Kidney (tissue), 13 donors: ENCODE measurements at regions not wholly inside any gene's neighbourhood (a gene's known extent, or its start where the extent isn't known, plus 50 kb on each side); places are given as distances from the start of the nearest gene placed in this dataset.
"Not testable (repeated sequence)": the region's sequence is repeated elsewhere in the genome, so short reads cannot be mapped to it uniquely, and the experiment has no call there.

ENCODE experiments used
- DNase-seq, 5 donors: peaks; one replicate each; pipeline ENCODE4 v3.0.0-alpha.2; 2013 to 2020
- FAIRE-seq: peaks from 2 replicates; lab custom pipeline; 2012; peaks lifted over from hg19 to GRCh38; lab: Jason Lieb, UNC
- H3K27ac ChIP-seq, 2 donors: one replicate each; pipeline ENCODE4 v1.7.0; 2013; ENCODE audit warnings: low read depth in 2 of 2, low read length in 2 of 2, inconsistent platforms in 1 of 2
- H3K27me3 ChIP-seq: one replicate; pipeline ENCODE4 v1.7.1; 2013; ENCODE audit warnings: low read length, inconsistent platforms; ENCODE audit not compliant: control insufficient read depth, insufficient read depth
- H3K36me3 ChIP-seq, 3 donors: one replicate each; pipeline versions ENCODE4 v1.7.0 to v1.7.1; 2013; ENCODE audit warnings: low read length in 3 of 3, control low read depth in 1 of 3, inconsistent platforms in 1 of 3; ENCODE audit not compliant: insufficient read depth in 3 of 3, control insufficient read depth in 2 of 3
- H3K4me1 ChIP-seq, 3 donors: one replicate each; pipeline versions ENCODE4 v1.7.0 to v1.7.1; 2013; ENCODE audit warnings: low read length in 3 of 3, inconsistent platforms in 1 of 3, low read depth in 1 of 3; ENCODE audit not compliant: control insufficient read depth in 2 of 3, insufficient read depth in 2 of 3
- H3K4me3 ChIP-seq, 3 donors: one replicate each; pipeline versions ENCODE4 v1.7.0 to v1.8.1; 2013; ENCODE audit warnings: low read length in 3 of 3, control low read depth in 1 of 3, inconsistent platforms in 1 of 3
- H3K9ac ChIP-seq, 3 donors: one replicate each; pipeline versions ENCODE4 v1.7.0 to v1.7.1; 2013; ENCODE audit warnings: low read length in 3 of 3, control low read depth in 1 of 3, inconsistent platforms in 1 of 3
- H3K9me3 ChIP-seq, 3 donors: one replicate each; pipeline versions ENCODE4 v1.7.0 to v1.7.1; 2013; ENCODE audit warnings: low read length in 3 of 3, control low read depth in 1 of 3, inconsistent platforms in 1 of 3; ENCODE audit not compliant: control insufficient read depth in 2 of 3, insufficient read depth in 1 of 3
- intact Hi-C: fragments of 100-400 bp; cut with DNase I; formaldehyde crosslinking; loops from one replicate; pipeline ENCODE4 v1.11.1; 2022
- TF ChIP-seq, protein P1 (sequence below): IDR thresholded peaks from 3 replicates; pipeline ENCODE4 v1.5.1; 2012; ENCODE audit warnings: mild to moderate bottlenecking, moderate library complexity, borderline replicate concordance; ENCODE audit not compliant: insufficient read depth; ENCODE audit errors: extremely low read depth
- donor health status: control.
- donor health status: control.
- donor health status: control.
- donor health status: control.
- donor health status: control.
- donor health status: DM: yes; HTN: yes; CAD: no.
- donor health status: Normal renal cell carcinoma (clear cell type).

DNA sequence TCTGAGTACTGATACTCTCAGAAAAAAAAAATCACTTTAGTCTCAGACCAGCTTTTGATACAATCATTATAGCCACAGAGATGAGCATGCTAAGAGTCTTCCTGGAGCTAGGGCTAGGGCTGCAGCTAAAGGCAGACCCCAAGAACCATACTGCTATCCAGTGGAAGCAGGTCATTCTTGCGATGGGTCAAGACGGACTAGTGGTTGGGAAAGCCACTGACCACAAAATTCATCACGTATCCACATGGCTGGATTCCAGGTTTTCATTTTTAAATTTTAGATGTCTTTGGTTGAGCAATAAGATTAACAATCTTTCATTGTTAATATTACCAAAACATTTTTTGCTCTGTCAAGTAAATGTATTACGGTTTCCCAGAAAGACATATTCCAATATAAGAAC lies 598.1 kb downstream of the DNAH5 start:
- Histone ChIP-seq H3K4me3 (no peak overlapping the region), H3K27ac (no peak overlapping the region), H3K9ac (no peak overlapping the region), H3K27me3 (no peaks in the 10 kb centered on the region), H3K4me1 (no peaks in the 10 kb centered on the region), H3K9me3 (no peaks in the 10 kb centered on the region), H3K36me3 (no peaks in the 10 kb centered on the region)
- DNase-seq (no peak), FAIRE-seq (no peak)
- TF ChIP-seq, protein P1, sequence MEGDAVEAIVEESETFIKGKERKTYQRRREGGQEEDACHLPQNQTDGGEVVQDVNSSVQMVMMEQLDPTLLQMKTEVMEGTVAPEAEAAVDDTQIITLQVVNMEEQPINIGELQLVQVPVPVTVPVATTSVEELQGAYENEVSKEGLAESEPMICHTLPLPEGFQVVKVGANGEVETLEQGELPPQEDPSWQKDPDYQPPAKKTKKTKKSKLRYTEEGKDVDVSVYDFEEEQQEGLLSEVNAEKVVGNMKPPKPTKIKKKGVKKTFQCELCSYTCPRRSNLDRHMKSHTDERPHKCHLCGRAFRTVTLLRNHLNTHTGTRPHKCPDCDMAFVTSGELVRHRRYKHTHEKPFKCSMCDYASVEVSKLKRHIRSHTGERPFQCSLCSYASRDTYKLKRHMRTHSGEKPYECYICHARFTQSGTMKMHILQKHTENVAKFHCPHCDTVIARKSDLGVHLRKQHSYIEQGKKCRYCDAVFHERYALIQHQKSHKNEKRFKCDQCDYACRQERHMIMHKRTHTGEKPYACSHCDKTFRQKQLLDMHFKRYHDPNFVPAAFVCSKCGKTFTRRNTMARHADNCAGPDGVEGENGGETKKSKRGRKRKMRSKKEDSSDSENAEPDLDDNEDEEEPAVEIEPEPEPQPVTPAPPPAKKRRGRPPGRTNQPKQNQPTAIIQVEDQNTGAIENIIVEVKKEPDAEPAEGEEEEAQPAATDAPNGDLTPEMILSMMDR = no peak
- intact Hi-C loops = no loop called here

DNA sequence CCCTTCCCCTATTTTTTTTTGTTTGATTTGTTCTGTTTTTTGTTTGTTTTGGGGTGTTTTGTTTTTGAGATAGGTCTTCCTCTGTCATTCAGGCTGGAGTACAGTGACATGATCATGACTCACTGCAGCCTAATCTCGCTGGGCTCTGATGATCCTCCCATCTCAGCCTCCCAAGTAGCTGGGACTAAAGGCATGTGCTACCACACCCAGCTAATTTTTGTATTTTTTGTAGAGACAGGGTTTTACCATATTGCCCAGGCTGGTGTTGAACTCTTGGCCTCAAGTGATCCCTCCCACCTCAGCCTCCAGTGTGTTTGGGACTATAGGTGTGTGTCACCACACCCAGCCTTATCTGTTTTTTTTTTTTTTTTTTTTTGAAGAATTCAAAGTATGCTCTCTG lies 605.4 kb downstream of the DNAH5 start:
- Histone ChIP-seq H3K27ac (no peak overlapping the region), H3K36me3 (no peaks in the 10 kb centered on the region), H3K27me3 (no peaks in the 10 kb centered on the region), H3K9ac (no peak overlapping the region), H3K4me1 (no peaks in the 10 kb centered on the region), H3K9me3 (no peaks in the 10 kb centered on the region), H3K4me3 (no peak overlapping the region)
- FAIRE-seq = no peak
- intact Hi-C loops = no loop called here
- no peak for DNase-seq
- TF ChIP-seq, protein P1 = no peak

DNA sequence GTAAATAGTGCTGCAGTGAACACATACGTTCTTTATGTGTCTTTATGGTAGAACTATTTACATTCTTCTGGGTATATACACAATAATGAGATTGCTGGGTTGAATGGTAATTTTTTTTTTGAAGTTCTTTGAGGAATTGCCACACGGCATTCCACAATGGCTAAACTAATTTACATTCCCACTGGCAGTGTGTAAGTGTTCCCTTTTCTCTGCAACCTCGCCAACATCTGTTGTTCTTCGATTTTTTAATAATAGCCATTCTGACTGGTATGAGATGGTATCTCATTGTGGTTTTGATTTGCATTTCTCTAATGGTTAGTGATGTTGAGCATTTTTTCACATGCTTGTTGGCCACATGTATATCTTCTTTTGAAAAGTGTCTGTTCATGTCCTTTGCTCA lies 609.5 kb downstream of the DNAH5 start:
- FAIRE-seq, H3K27ac ChIP-seq, H3K9ac ChIP-seq, H3K4me1 ChIP-seq, H3K36me3 ChIP-seq, H3K9me3 ChIP-seq, H3K27me3 ChIP-seq, DNase-seq, intact Hi-C loops, H3K4me3 ChIP-seq: not testable (repeated sequence)

DNA sequence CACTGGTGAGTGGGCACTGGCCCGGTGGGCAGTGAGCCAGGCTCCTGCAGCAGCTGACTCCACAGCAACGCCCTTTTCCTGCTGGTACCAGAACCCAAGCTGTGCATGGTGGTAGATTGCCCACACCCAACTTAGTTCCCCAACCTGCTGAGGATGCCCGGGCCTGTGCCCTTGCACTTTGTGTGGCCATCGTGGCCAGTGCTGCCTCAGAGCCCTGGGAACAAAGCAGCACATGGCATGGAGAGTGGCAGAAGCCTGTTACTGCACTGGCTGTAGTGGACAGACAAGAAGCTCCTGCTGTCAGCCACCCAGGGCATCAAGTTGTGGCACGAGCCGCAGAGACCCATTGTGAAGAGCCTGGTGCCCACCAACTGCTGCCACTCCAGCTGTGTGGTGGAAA lies 612.9 kb downstream of the DNAH5 start:
- intact Hi-C loops = no loop called here
- H3K36me3 ChIP-seq = no peaks in the 10 kb centered on the region
- H3K9me3 ChIP-seq = no peaks in the 10 kb centered on the region
- TF ChIP-seq, protein P1 = no peak
- H3K9ac ChIP-seq = no peak overlapping the region
- DNase-seq (peak in 1 of 5 donors; percentile 44), FAIRE-seq (no peak)
- no peak overlapping the region for H3K27ac ChIP-seq
- H3K27me3 ChIP-seq = no peaks in the 10 kb centered on the region
- H3K4me3 ChIP-seq = no peak overlapping the region
- no peaks in the 10 kb centered on the region for H3K4me1 ChIP-seq
